ENCODE measurements at regions not wholly inside any gene's neighbourhood (a gene's known extent, or its start where the extent isn't known, plus 50 kb on each side); places are given as distances from the start of the nearest gene placed in this dataset.
"Not testable (repeated sequence)": the region's sequence is repeated elsewhere in the genome, so short reads cannot be mapped to it uniquely, and the experiment has no call there.

DNA sequence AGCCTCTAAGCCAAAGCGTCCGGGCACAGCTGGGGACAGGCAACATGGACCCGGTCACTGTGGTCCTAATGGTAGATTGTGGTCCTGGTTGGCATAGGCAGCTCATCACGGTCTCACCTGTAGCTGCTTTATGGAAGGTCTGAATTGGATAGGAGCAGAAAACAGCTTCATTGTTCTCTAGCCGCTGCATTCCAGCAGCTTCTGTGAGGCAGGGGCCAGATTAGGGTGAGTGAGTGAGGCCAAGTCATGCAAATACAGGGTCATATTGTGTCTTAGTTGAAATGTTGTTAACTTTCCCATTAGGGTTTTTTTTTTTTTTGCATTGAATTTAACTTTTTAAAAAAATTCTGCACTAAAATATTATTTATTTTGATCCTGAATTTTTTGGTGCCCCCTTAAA, 105.4 kb upstream of the SULF2 start:
- TF ChIP-seq, protein P1, sequence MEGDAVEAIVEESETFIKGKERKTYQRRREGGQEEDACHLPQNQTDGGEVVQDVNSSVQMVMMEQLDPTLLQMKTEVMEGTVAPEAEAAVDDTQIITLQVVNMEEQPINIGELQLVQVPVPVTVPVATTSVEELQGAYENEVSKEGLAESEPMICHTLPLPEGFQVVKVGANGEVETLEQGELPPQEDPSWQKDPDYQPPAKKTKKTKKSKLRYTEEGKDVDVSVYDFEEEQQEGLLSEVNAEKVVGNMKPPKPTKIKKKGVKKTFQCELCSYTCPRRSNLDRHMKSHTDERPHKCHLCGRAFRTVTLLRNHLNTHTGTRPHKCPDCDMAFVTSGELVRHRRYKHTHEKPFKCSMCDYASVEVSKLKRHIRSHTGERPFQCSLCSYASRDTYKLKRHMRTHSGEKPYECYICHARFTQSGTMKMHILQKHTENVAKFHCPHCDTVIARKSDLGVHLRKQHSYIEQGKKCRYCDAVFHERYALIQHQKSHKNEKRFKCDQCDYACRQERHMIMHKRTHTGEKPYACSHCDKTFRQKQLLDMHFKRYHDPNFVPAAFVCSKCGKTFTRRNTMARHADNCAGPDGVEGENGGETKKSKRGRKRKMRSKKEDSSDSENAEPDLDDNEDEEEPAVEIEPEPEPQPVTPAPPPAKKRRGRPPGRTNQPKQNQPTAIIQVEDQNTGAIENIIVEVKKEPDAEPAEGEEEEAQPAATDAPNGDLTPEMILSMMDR (conservative IDR thresholded peaks at IDR 0.05) = not testable (repeated sequence)
- TF ChIP-seq EZH2 (IDR thresholded peaks at IDR 0.05; ENCODE audit: low read depth) = not testable (repeated sequence)
